ENCODE measurements at regions not wholly inside any gene's neighbourhood (a gene's known extent, or its start where the extent isn't known, plus 50 kb on each side); places are given as distances from the start of the nearest gene placed in this dataset.

GRCh38 chr4:159639671-159640323 lies 536.9 kb downstream of the RAPGEF2 start:
- H4K20me1 ChIP-seq (ENCODE audit: insufficient read depth, low read length): no peaks in the 10 kb centered on the region
- no peak overlapping the region for H3K4me3 ChIP-seq (ENCODE audit: low read depth in 1 of 2, low read length in 2 of 2)
- H3K9ac ChIP-seq (ENCODE audit: low read depth, low read length): no peak overlapping the region
- no peaks in the 10 kb centered on the region for H3K4me1 ChIP-seq (ENCODE audit: insufficient read depth, low read length)
- no peaks in the 10 kb centered on the region for H3K79me2 ChIP-seq (ENCODE audit: insufficient read depth, low read length)
- DNase-seq (no peak), ATAC-seq (ENCODE audit: insufficient read depth, low read depth) (no peak)
- no peaks in the 10 kb centered on the region for H3K9me3 ChIP-seq (ENCODE audit: insufficient read depth, low read length, severe bottlenecking)
- no peak for TF ChIP-seq CTCF (IDR thresholded peaks at IDR 0.05; ENCODE audit: borderline replicate concordance, extremely low read depth, low read length, poor library complexity, severe bottlenecking)
- no peak overlapping the region for H3K4me2 ChIP-seq (ENCODE audit: insufficient read depth, low read length)
- H3K36me3 ChIP-seq (ENCODE audit: insufficient read depth, low read length): no peaks in the 10 kb centered on the region
- H3K27me3 ChIP-seq (ENCODE audit: insufficient read depth, low read length, poor library complexity): no peaks in the 10 kb centered on the region
- no peak overlapping the region for H2AFZ ChIP-seq (ENCODE audit: low read depth, low read length)
- H3K27ac ChIP-seq (ENCODE audit: low read length): no peak overlapping the region

- Histone ChIP-seq H3K4me1 (ENCODE audit: insufficient read depth, low read length) (no peaks in the 10 kb centered on the region), H3K27ac (ENCODE audit: low read length) (no peak overlapping the region), H3K4me3 (ENCODE audit: low read depth in 1 of 2, low read length in 2 of 2) (no peak overlapping the region), H3K79me2 (ENCODE audit: insufficient read depth, low read length) (no peaks in the 10 kb centered on the region), H3K27me3 (ENCODE audit: insufficient read depth, low read length, poor library complexity) (no peaks in the 10 kb centered on the region), H3K36me3 (ENCODE audit: insufficient read depth, low read length) (no peaks in the 10 kb centered on the region), H2AFZ (ENCODE audit: low read depth, low read length) (no peak overlapping the region), H3K4me2 (ENCODE audit: insufficient read depth, low read length) (no peak overlapping the region), H4K20me1 (ENCODE audit: insufficient read depth, low read length) (no peaks in the 10 kb centered on the region), H3K9ac (ENCODE audit: low read depth, low read length) (no peak overlapping the region), H3K9me3 (ENCODE audit: insufficient read depth, low read length, severe bottlenecking) (no peaks in the 10 kb centered on the region)
- ATAC-seq (ENCODE audit: insufficient read depth, low read depth): no peak
- no peak for DNase-seq
- TF ChIP-seq CTCF (IDR thresholded peaks at IDR 0.05; ENCODE audit: borderline replicate concordance, extremely low read depth, low read length, poor library complexity, severe bottlenecking): no peak
- no peak for TF ChIP-seq EZH2 (IDR thresholded peaks at IDR 0.05; ENCODE audit: borderline replicate concordance, low read depth, low read length, severe bottlenecking)
Measured at GRCh38 chr4:159649237-159649636, 546.4 kb downstream of the RAPGEF2 start.

- Histone ChIP-seq H2AFZ (ENCODE audit: low read depth, low read length) (no peak overlapping the region), H3K36me3 (ENCODE audit: insufficient read depth, low read length) (no peaks in the 10 kb centered on the region), H3K4me2 (ENCODE audit: insufficient read depth, low read length) (no peak overlapping the region), H3K4me3 (ENCODE audit: low read depth in 1 of 2, low read length in 2 of 2) (no peak overlapping the region), H3K27me3 (ENCODE audit: insufficient read depth, low read length, poor library complexity) (no peaks in the 10 kb centered on the region), H3K9ac (ENCODE audit: low read depth, low read length) (no peak overlapping the region), H3K4me1 (ENCODE audit: insufficient read depth, low read length) (no peaks in the 10 kb centered on the region), H4K20me1 (ENCODE audit: insufficient read depth, low read length) (no peaks in the 10 kb centered on the region), H3K9me3 (ENCODE audit: insufficient read depth, low read length, severe bottlenecking) (no peaks in the 10 kb centered on the region), H3K79me2 (ENCODE audit: insufficient read depth, low read length) (no peaks in the 10 kb centered on the region), H3K27ac (ENCODE audit: low read length) (no peak overlapping the region)
- DNase-seq: no peak
- no peak for ATAC-seq (ENCODE audit: insufficient read depth, low read depth)
- no peak for TF ChIP-seq EZH2 (IDR thresholded peaks at IDR 0.05; ENCODE audit: borderline replicate concordance, low read depth, low read length, severe bottlenecking)
- TF ChIP-seq CTCF (IDR thresholded peaks at IDR 0.05; ENCODE audit: borderline replicate concordance, extremely low read depth, low read length, poor library complexity, severe bottlenecking): no peak
Measured at GRCh38 chr4:159652871-159653270, 550.0 kb downstream of the RAPGEF2 start.

- Histone ChIP-seq H3K36me3 (ENCODE audit: insufficient read depth, low read length) (no peaks in the 10 kb centered on the region), H3K27me3 (ENCODE audit: insufficient read depth, low read length, poor library complexity) (no peaks in the 10 kb centered on the region), H3K27ac (ENCODE audit: low read length) (no peak overlapping the region), H2AFZ (ENCODE audit: low read depth, low read length) (no peak overlapping the region), H3K4me3 (ENCODE audit: low read depth in 1 of 2, low read length in 2 of 2) (no peak overlapping the region), H3K9ac (ENCODE audit: low read depth, low read length) (no peak overlapping the region), H3K4me2 (ENCODE audit: insufficient read depth, low read length) (no peak overlapping the region), H3K9me3 (ENCODE audit: insufficient read depth, low read length, severe bottlenecking) (no peaks in the 10 kb centered on the region), H3K79me2 (ENCODE audit: insufficient read depth, low read length) (no peaks in the 10 kb centered on the region), H3K4me1 (ENCODE audit: insufficient read depth, low read length) (no peaks in the 10 kb centered on the region), H4K20me1 (ENCODE audit: insufficient read depth, low read length) (no peaks in the 10 kb centered on the region)
- ATAC-seq (ENCODE audit: insufficient read depth, low read depth): no peak
- TF ChIP-seq EZH2 (IDR thresholded peaks at IDR 0.05; ENCODE audit: borderline replicate concordance, low read depth, low read length, severe bottlenecking) (no peak), CTCF (IDR thresholded peaks at IDR 0.05; ENCODE audit: borderline replicate concordance, extremely low read depth, low read length, poor library complexity, severe bottlenecking) (no peak)
- no peak for DNase-seq
Measured at GRCh38 chr4:159655547-159655946, 552.7 kb downstream of the RAPGEF2 start.
